ENCODE measurements at regions not wholly inside any gene's neighbourhood (a gene's known extent, or its start where the extent isn't known, plus 50 kb on each side); places are given as distances from the start of the nearest gene placed in this dataset.

GRCh38 chr2:12636837-12637581 is 79.7 kb upstream of the TRIB2 start:
- no peak overlapping the region for H3K4me3 ChIP-seq (replicated peaks in 1 of 3)
- no peaks in the 10 kb centered on the region for H3K36me3 ChIP-seq
- no peaks in the 10 kb centered on the region for H3K27me3 ChIP-seq
- H3K4me1 ChIP-seq, result no peaks in the 10 kb centered on the region
- 39 to 43% methylated on average over 1 of the region's 1 CpG for WGBS, 2 donors
- no peak overlapping the region for H3K27ac ChIP-seq
- H3K9me3 ChIP-seq, result no peaks in the 10 kb centered on the region
- no peak for TF ChIP-seq POLR2A (IDR thresholded peaks at IDR 0.05)
- TF ChIP-seq CTCF (IDR thresholded peaks at IDR 0.05), result no peak
- no peak for DNase-seq
- intact Hi-C loops (cut with DNase I), result no loop called here

- no peaks in the 10 kb centered on the region for H3K9me3 ChIP-seq
- no peaks in the 10 kb centered on the region for H3K4me1 ChIP-seq
- no peak for TF ChIP-seq CTCF (IDR thresholded peaks at IDR 0.05)
- no peak for TF ChIP-seq POLR2A (IDR thresholded peaks at IDR 0.05)
- H3K27ac ChIP-seq, result no peak overlapping the region
- no peaks in the 10 kb centered on the region for H3K27me3 ChIP-seq
- intact Hi-C loops (cut with DNase I), result no loop called here
- no peaks in the 10 kb centered on the region for H3K36me3 ChIP-seq
- 87 to 100% methylated on average over 1 of the region's 1 CpG for WGBS, 2 donors
- no peak for DNase-seq
- H3K4me3 ChIP-seq (replicated peaks in 1 of 3), result no peak overlapping the region
Observed at GRCh38 chr2:12637754-12638153, 79.0 kb upstream of the TRIB2 start.

GRCh38 chr2:12641441-12641840 is 75.3 kb upstream of the TRIB2 start:
- Histone ChIP-seq H3K4me1 (no peaks in the 10 kb centered on the region), H3K36me3 (no peaks in the 10 kb centered on the region), H3K27me3 (no peaks in the 10 kb centered on the region), H3K27ac (no peak overlapping the region), H3K4me3 (replicated peaks in 1 of 3) (no peak overlapping the region), H3K9me3 (no peaks in the 10 kb centered on the region)
- whole genome bisulfite sequencing, 2 donors, result 55 to 68% methylated on average over 1 of the region's 1 CpG
- DNase-seq, result no peak
- intact Hi-C loops (cut with DNase I), result no loop called here
- TF ChIP-seq POLR2A (IDR thresholded peaks at IDR 0.05) (no peak), CTCF (IDR thresholded peaks at IDR 0.05) (no peak)

GRCh38 chr2:12642332-12642731 is 74.4 kb upstream of the TRIB2 start:
- Histone ChIP-seq H3K9me3 (no peaks in the 10 kb centered on the region), H3K4me3 (replicated peaks in 1 of 3) (no peak overlapping the region), H3K36me3 (no peaks in the 10 kb centered on the region), H3K27me3 (no peaks in the 10 kb centered on the region), H3K27ac (no peak overlapping the region), H3K4me1 (no peaks in the 10 kb centered on the region)
- TF ChIP-seq POLR2A (IDR thresholded peaks at IDR 0.05), result no peak
- TF ChIP-seq CTCF (IDR thresholded peaks at IDR 0.05), result no peak
- DNase-seq, result no peak
- intact Hi-C loops (cut with DNase I), result no loop called here
- WGBS, 2 donors, result 78 to 82% methylated on average over 7 of the region's 7 CpGs

GRCh38 chr2:12642859-12643258 is 73.9 kb upstream of the TRIB2 start:
- no peak for DNase-seq
- Histone ChIP-seq H3K36me3 (no peaks in the 10 kb centered on the region), H3K4me3 (replicated peaks in 1 of 3) (no peak overlapping the region), H3K27me3 (no peaks in the 10 kb centered on the region), H3K27ac (no peak overlapping the region), H3K4me1 (no peaks in the 10 kb centered on the region), H3K9me3 (no peaks in the 10 kb centered on the region)
- WGBS, 2 donors, result 72 to 88% methylated on average over 5 of the region's 5 CpGs
- no peak for TF ChIP-seq POLR2A (IDR thresholded peaks at IDR 0.05)
- no peak for TF ChIP-seq CTCF (IDR thresholded peaks at IDR 0.05)
- intact Hi-C loops (cut with DNase I), result no loop called here
